NCI-H1694 treated with DMSO at 0.1 percent for 48 hours (cell line): ENCODE measurements at regions not wholly inside any gene's neighbourhood (a gene's known extent, or its start where the extent isn't known, plus 50 kb on each side); places are given as distances from the start of the nearest gene placed in this dataset.

ENCODE experiments used
- DNase-seq: peaks from one replicate; lab custom pipeline; 2025; lab: John Stamatoyannopoulos, UW

DNA sequence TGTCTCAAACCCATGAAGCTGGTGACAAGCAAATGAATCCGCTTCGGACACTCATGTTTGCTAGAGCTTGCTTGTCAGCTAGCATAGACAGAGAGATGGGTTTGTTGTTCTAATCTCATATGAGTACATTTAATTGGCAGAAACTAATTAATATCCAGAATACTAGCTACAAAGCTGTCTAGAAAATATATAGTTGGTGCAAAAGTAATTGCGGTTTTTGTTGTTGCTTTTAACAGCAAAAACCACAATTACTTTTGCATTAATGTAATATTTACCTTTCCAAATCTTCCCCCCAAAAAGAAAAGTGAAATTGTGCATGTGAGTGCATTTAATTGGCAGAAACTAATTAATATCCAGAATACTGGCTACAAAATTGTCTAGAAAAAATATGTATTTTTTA is 1115.2 kb downstream of the TDRD15 start:
- no peak for DNase-seq

- peak; percentile 92 for DNase-seq
Measured at GRCh38 chr2:22247466-22247865, 1123.7 kb downstream of the TDRD15 start.

- peak; percentile 39 for DNase-seq
Measured at GRCh38 chr2:22248851-22249250, 1125.1 kb downstream of the TDRD15 start.

DNA sequence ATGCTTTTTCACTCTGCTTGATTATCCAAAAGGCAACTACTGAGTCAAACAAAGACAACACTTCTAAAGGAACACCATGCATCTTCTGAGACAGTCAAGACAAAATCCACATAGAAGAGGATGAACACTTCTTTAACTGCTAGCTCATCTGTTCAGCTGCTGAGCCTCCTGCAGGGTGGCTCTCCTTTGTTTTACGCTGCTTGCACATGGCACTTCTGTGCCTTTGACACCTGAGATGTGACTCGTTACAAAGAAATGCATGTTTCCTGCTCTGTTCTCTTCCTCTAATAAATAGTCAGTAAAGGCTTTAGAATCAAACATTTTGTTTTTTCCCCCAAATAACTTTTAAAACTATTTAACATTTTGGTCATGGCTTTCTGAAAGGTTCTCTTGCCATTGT is 1129.4 kb downstream of the TDRD15 start:
- no peak for DNase-seq

DNA sequence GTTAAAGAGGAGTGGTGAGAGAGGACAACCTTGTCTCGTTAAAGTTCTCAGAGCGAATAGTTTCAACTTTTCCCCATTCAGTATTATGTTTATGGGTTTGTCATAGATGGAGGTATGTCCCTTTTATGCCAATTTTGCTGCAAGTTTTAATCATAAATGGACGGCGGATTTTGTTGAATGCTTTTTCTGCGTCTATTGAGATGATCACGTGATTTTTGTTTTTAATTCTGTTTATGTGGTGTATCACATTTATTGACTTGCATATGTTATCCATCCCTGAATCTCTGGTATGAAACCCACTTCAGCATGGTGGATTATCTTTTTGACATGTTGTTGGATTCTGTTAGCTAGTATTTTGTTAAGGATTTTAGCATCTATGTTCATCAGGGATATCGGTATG is 1123.8 kb upstream of the KLHL29 start:
- no peak for DNase-seq

DNA sequence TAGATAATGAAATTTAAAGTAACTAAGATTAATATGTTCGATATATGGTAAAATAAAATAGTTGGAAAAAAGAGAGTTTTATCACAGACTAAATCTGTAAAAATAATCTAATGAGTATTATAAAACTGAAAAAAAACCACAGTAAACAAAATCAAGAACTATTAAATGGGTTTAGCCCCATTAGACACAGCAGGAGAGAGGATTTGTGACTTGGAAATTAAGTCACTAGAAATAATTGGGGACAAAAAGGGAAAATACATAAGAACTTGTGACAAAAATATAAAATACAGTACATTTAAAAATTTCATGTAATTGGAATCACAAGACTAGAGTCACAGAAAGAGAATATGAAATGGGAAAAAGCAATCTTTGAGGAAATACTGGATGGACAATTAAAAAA is 1114.6 kb upstream of the KLHL29 start:
- no peak for DNase-seq

GRCh38 chr2:22273853-22274252 is 1111.1 kb upstream of the KLHL29 start:
- no peak for DNase-seq

- DNase-seq, result peak; percentile 22
Measured at GRCh38 chr2:22274661-22275060, 1110.3 kb upstream of the KLHL29 start.

DNA sequence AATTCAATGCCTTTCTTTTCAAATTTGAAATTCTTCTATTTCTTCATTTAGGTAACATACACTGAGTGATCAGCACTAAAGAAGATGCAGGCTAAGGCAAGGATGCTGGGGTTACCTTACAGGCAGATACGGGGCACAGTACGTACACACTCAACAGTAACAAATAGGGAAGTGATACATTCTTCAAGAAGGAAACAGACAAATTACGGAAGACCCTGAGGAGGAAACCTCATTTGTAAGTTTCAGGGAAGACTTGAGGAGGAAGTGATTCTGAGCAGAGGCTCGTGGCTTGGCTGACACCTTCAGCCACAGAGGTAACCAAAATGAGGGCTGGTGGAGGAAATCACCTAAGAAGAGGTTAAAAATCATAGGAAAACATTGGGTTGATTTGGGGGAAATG is 1108.3 kb upstream of the KLHL29 start:
- DNase-seq, result no peak

DNA sequence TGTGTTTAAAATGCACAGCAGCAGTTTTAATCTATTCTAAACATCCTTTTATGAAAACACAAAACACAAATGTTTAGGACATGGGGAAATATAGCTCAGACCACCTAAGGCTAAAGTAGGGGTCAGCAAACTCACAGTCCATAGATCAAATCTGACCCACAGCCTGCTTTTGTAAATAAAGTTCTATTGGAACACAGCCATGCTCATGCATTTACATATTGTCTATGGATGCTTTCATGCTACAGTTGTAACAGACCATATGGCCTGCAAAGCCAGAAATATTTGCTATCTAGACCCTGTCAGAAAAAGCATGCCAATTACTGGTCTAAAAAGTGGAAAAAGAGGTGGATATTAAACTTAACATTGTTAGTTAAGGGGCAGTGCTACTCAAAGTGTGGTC is 1105.4 kb upstream of the KLHL29 start:
- DNase-seq, result peak; percentile 85

- DNase-seq, result peak; percentile 99
Measured at GRCh38 chr2:22281033-22281432, 1103.9 kb upstream of the KLHL29 start.

DNA sequence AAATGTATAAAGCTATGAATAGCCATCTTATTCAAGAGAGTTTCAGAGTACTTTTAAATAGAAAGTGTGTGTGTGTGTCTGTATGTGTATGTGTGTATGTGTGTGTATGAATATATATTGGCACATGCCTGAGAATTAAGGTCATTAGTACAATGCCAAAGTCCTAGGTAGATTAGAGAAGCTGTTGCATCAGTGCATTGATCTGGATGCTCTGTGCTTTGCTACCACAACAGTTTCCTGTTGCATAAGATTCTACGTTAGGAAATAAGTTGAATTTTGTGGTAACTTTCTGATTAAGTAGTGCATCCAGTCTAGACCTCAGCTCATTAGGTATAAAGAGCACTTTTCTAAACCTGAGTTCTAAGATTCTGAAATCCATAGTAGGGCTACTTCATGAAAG is 1102.8 kb upstream of the KLHL29 start:
- peak; percentile 11 for DNase-seq

GRCh38 chr2:22282916-22283315 is 1102.1 kb upstream of the KLHL29 start:
- DNase-seq, result no peak

- no peak for DNase-seq
Measured at GRCh38 chr2:22283436-22283835, 1101.5 kb upstream of the KLHL29 start.

DNA sequence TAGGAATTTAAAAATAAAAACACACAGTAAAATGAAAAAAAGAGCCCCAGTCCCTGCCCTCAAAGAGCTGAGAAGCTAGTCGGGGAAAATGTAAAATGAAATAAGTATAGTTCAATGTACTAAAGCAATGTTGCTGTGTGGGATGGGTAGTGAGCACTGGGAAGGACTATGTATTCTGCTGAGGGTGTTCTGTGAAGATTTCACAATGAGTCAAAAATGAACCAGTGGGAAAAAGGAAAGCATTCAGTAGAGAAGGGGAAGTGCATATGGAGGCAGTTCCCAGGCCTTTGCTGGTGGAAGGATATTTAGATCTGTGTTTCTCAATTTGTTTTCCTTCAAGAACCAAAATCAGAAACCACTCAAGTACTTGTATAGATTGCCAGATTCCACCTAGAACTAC is 1094.7 kb upstream of the KLHL29 start:
- no peak for DNase-seq

DNA sequence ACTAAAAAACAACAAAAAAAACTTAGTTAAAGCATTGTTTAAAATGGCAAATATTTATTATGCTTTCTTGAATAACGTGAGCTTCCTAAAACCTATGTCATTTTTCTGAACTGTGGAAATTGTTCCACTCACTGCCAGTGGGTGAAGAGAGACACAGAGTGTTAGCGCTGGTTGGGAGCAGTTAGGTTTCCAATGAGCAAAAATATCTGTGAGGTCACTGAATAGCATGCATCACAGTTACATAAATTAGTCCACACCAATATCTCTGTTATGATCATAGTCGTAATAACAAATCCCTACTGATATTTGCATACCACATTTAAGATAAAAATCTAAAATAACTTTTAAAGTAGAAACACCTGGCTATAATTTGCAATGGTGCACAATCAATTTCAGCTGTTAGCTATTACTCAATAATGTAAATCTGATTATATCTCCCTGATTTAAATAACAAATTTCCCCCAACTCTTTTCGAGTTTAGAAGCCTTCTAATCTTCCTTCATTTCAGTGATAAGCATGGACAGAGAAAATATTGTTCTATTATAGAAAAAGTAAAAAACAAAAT is 1094.0 kb upstream of the KLHL29 start:
- no peak for DNase-seq

- DNase-seq, result no peak
Measured at GRCh38 chr2:22301228-22301627, 1083.8 kb upstream of the KLHL29 start.

DNA sequence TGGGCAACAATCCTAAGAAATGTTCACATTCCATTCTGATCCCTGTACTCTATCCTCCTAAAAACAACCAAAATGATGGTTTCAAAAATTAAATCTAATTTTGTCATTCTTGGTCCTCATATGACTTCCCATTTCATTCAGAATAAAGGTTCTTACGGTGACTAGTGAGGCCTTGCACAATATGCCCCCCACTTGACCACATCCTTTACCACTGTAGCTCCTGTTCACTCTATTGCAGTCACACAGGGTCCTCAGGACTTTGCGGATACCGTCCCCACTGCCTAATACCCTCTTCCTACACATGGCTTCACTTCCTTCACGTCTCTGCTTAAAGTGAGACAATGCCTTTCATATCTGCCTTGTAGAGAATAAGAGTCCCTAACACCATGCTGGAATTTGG is 1058.7 kb upstream of the KLHL29 start:
- no peak for DNase-seq

DNA sequence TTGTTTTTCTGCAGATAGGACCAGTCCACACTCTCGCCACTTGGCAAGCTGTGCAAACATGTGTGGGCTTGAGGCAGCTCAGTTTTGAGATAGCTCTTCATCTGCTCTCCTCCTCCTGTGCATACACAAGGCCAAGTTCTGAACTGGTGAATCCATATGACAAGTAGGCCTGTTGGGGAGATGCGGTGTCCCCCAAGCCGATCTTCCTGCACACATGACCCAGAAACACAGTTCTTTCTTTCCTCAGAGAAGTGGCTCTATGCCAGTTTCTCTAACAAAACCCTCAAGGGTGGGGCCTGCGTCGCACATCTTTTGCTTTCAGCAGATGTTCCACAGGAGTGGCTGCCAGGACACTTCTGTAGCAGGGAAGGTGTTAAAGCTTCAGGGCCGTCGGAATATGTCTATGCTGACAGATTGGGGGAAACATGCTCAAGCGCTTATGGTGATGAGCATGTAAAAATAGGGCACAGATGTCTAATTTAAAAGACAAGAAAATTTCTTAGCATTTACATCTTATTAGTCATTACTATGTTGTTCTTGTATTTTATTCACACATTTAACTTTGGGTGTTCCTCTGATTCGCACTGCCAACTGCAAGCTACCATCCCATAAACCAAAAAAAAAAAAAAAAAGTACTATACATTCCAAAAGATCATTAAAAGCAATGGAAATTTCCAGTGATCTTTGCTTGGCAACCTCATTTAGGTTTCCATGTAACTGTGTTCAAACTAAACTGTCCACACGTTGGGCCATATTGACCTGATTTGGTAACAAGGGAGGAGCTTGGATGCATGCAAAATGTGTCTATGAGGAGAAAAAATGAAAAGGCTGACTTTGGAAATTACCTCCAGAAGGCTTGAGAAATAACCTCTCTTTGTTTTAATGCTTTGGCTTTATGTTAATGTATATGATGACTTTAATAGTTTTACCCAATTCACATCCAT is 1055.5 kb upstream of the KLHL29 start:
- DNase-seq, result peak; percentile 99

- no peak for DNase-seq
Measured at GRCh38 chr2:22336414-22336813, 1048.6 kb upstream of the KLHL29 start.

- no peak for DNase-seq
Measured at GRCh38 chr2:22340716-22341115, 1044.3 kb upstream of the KLHL29 start.

- DNase-seq, result peak; percentile 45
Measured at GRCh38 chr2:22347306-22347705, 1037.7 kb upstream of the KLHL29 start.

- no peak for DNase-seq
Measured at GRCh38 chr2:22350621-22351020, 1034.4 kb upstream of the KLHL29 start.
